H1 (cell line): ENCODE measurements at regions not wholly inside any gene's neighbourhood (a gene's known extent, or its start where the extent isn't known, plus 50 kb on each side); places are given as distances from the start of the nearest gene placed in this dataset.

Experiments used
- CTCF ChIA-PET: fragments of 300-600 bp; sonication (Branson Sonifier 250); formaldehyde crosslinking; loops from one replicate; lab custom pipeline; 2021; ENCODE audit not compliant: partially characterized antibody; lab: Charles Lee
- POLR2A ChIA-PET: fragments of 300-600 bp; sonication (Branson Sonifier 250); formaldehyde crosslinking; loops from one replicate; lab custom pipeline; 2021; ENCODE audit warnings: inconsistent platforms; ENCODE audit not compliant: partially characterized antibody; lab: Charles Lee
- DNase-seq, 2 experiments: peaks; one replicate each; pipeline versions ENCODE4 v3.0.0 to v3.0.0-alpha.2; 2010 to 2022; ENCODE audit warnings: low spot score in 2 of 2, low read depth in 1 of 2, mixed read lengths in 1 of 2
- FAIRE-seq: peaks from 2 replicates; lab custom pipeline; 2011; peaks lifted over from hg19 to GRCh38; lab: Jason Lieb, UNC
- H2AFZ ChIP-seq: 2 replicates; pipeline ENCODE4 v1.8.1; 2012; ENCODE audit warnings: low read length, inconsistent platforms
- H2AK5ac ChIP-seq: 2 replicates; pipeline ENCODE4 v1.6.1; 2013; ENCODE audit warnings: low read depth, low read length
- H2BK120ac ChIP-seq: replicated peaks from 2 replicates; pipeline ENCODE3; 2013; ENCODE audit warnings: low read depth, low read length, inconsistent platforms
- H2BK12ac ChIP-seq: 2 replicates; pipeline ENCODE4 v1.6.1; 2013; ENCODE audit warnings: low read depth, low read length
- H2BK15ac ChIP-seq: 2 replicates; pipeline ENCODE4 v1.6.1; 2013; ENCODE audit warnings: low read length
- H2BK20ac ChIP-seq: 2 replicates; pipeline ENCODE4 v1.6.1; 2013; ENCODE audit warnings: low read length
- H2BK5ac ChIP-seq: 2 replicates; pipeline ENCODE4 v1.6.1; 2013; ENCODE audit warnings: low read depth, low read length
- H3K14ac ChIP-seq: 2 replicates; pipeline ENCODE4 v1.6.1; 2013; ENCODE audit warnings: inconsistent platforms; ENCODE audit not compliant: insufficient read length
- H3K18ac ChIP-seq: 2 replicates; pipeline ENCODE4 v1.6.1; 2013; ENCODE audit warnings: low read length; ENCODE audit errors: extremely low read depth
- H3K23ac ChIP-seq: 2 replicates; pipeline ENCODE4 v1.6.1; 2013; ENCODE audit warnings: inconsistent platforms; ENCODE audit not compliant: insufficient read length
- H3K23me2 ChIP-seq: 2 replicates; pipeline ENCODE4 v1.6.1; 2013; ENCODE audit warnings: low read depth, low read length
- H3K27ac ChIP-seq: 2 replicates; pipeline ENCODE4 v1.6.1; 2011; ENCODE audit warnings: low read depth, low read length, inconsistent platforms
- H3K27me3 ChIP-seq, 4 experiments: replicated peaks in 1 of 4; 1 replicate in 1 of 4; 2 replicates in 3 of 4; pipeline versions ENCODE4 v1.6.1 to v1.8.1; 2011 to 2013; ENCODE audit warnings: low read length in 3 of 4, mild to moderate bottlenecking in 3 of 4, inconsistent platforms in 2 of 4, mixed read lengths in 2 of 4, moderate library complexity in 1 of 4; ENCODE audit not compliant: control insufficient read depth in 3 of 4, insufficient read depth in 3 of 4; ENCODE audit errors: extremely low read depth in 1 of 4
- H3K36me3 ChIP-seq, 4 experiments: 2 replicates each; pipeline versions ENCODE4 v1.6.1 to v1.8.1; 2011 to 2013; ENCODE audit warnings: mild to moderate bottlenecking in 4 of 4, low read length in 3 of 4, moderate library complexity in 2 of 4, control low read depth in 1 of 4, inconsistent platforms in 1 of 4; ENCODE audit not compliant: insufficient read depth in 4 of 4, control insufficient read depth in 2 of 4
- H3K4ac ChIP-seq: replicated peaks from 2 replicates; pipeline ENCODE3; 2013; ENCODE audit warnings: low read length, low read depth, mixed read lengths, inconsistent platforms; ENCODE audit not compliant: insufficient read length
- H3K4me1 ChIP-seq, 4 experiments: replicated peaks in 1 of 4; 1 replicate in 1 of 4; 2 replicates in 3 of 4; pipeline versions ENCODE4 v1.6.1 to v1.8.1; 2011 to 2013; ENCODE audit warnings: low read length in 3 of 4, inconsistent platforms in 2 of 4, mixed read lengths in 1 of 4; ENCODE audit not compliant: insufficient read depth in 4 of 4, control insufficient read depth in 3 of 4
- H3K4me2 ChIP-seq, 2 experiments: 2 replicates each; pipeline versions ENCODE4 v1.6.1 to v1.8.1; 2011 to 2013; ENCODE audit warnings: low read depth in 2 of 2, low read length in 2 of 2, control low read depth in 1 of 2, inconsistent platforms in 1 of 2, mild to moderate bottlenecking in 1 of 2; ENCODE audit not compliant: insufficient read depth in 1 of 2
- H3K4me3 ChIP-seq, 4 experiments: fragments of 200-600, 300-600 bp in 1 of 4; sonication (generic), shearing (Covaris generic), sonication (Bioruptor Twin) in 1 of 4; 2 replicates each; pipeline versions ENCODE4 v1.5.1 to v1.8.1; 2011 to 2016; ENCODE audit warnings: low read length in 4 of 4, low read depth in 3 of 4, control low read depth in 2 of 4, inconsistent platforms in 2 of 4, mild to moderate bottlenecking in 2 of 4, mixed read lengths in 1 of 4, moderate library complexity in 1 of 4; ENCODE audit not compliant: insufficient read depth in 2 of 4; ENCODE audit errors: extremely low read depth in 1 of 4
- H3K56ac ChIP-seq: replicated peaks from 2 replicates; pipeline ENCODE3; 2013; ENCODE audit warnings: low read depth, mild to moderate bottlenecking, mixed read lengths, low read length, inconsistent platforms; ENCODE audit not compliant: insufficient read length
- H3K79me1 ChIP-seq: 2 replicates; pipeline ENCODE4 v1.6.1; 2013; ENCODE audit warnings: low read depth, low read length, control low read depth
- H3K79me2 ChIP-seq, 2 experiments: 2 replicates each; pipeline versions ENCODE4 v1.6.1 to v1.8.1; 2012 to 2013; ENCODE audit warnings: low read length in 2 of 2, mild to moderate bottlenecking in 2 of 2, inconsistent platforms in 1 of 2; ENCODE audit not compliant: insufficient read depth in 2 of 2, control insufficient read depth in 1 of 2
- H3K9ac ChIP-seq, 4 experiments: replicated peaks in 1 of 4; 1 replicate in 1 of 4; 2 replicates in 3 of 4; pipeline versions ENCODE4 v1.6.1 to v1.8.1; 2011 to 2013; ENCODE audit warnings: low read depth in 3 of 4, low read length in 3 of 4, control low read depth in 2 of 4, mild to moderate bottlenecking in 2 of 4, moderate library complexity in 2 of 4, inconsistent platforms in 1 of 4; ENCODE audit errors: extremely low read depth in 1 of 4
- H3K9me3 ChIP-seq, 2 experiments: 2 replicates each; pipeline versions ENCODE4 v1.6.1 to v1.8.1; 2012 to 2013; ENCODE audit warnings: mild to moderate bottlenecking in 2 of 2, moderate library complexity in 2 of 2, control low read depth in 1 of 2, inconsistent platforms in 1 of 2, low read depth in 1 of 2, low read length in 1 of 2, mixed read lengths in 1 of 2; ENCODE audit not compliant: insufficient read depth in 2 of 2
- H4K20me1 ChIP-seq, 2 experiments: replicated peaks in 1 of 2; 2 replicates each; pipeline versions ENCODE3 to v1.8.1; 2011 to 2013; ENCODE audit warnings: inconsistent platforms in 2 of 2, low read length in 2 of 2, mild to moderate bottlenecking in 1 of 2; ENCODE audit not compliant: insufficient read depth in 2 of 2, control insufficient read depth in 1 of 2
- H4K5ac ChIP-seq: 2 replicates; pipeline ENCODE4 v1.6.1; 2013; ENCODE audit warnings: low read length, low read depth, mixed read lengths, inconsistent platforms; ENCODE audit not compliant: insufficient read length
- H4K8ac ChIP-seq: 2 replicates; pipeline ENCODE4 v1.8.0; 2013; ENCODE audit warnings: mild to moderate bottlenecking, moderate library complexity, low read length, inconsistent platforms; ENCODE audit not compliant: insufficient read depth; ENCODE audit errors: extremely low read depth
- H4K91ac ChIP-seq: replicated peaks from 2 replicates; pipeline ENCODE3; 2013; ENCODE audit warnings: low read length, mixed read lengths, inconsistent platforms; ENCODE audit not compliant: insufficient read length
- GABPA ChIP-seq: IDR thresholded peaks from 2 replicates; pipeline ENCODE4 v1.6.1; 2011; ENCODE audit warnings: mild to moderate bottlenecking, low read length, moderate library complexity, borderline replicate concordance; ENCODE audit not compliant: insufficient read depth
- JUN ChIP-seq: IDR thresholded peaks from 2 replicates; pipeline ENCODE4 v1.6.1; 2011; ENCODE audit warnings: low read depth, mild to moderate bottlenecking, improper control_type of control experiment, low read length
- NANOG ChIP-seq: IDR thresholded peaks from 2 replicates; pipeline ENCODE4 v1.6.1; 2011; ENCODE audit warnings: low read length, low read depth, mild to moderate bottlenecking, inconsistent platforms; ENCODE audit not compliant: insufficient read depth, poor library complexity, severe bottlenecking
- PHF8 ChIP-seq: fragments of 200-600 bp; sonication (generic); conservative IDR thresholded peaks from 2 replicates; pipeline ENCODE4 v1.7.1; 2012; ENCODE audit warnings: low read depth, mild to moderate bottlenecking, inconsistent platforms, low read length, moderate library complexity
- POLR2A ChIP-seq, 2 experiments: IDR thresholded peaks; 1 replicate in 1 of 2; 2 replicates in 1 of 2; pipeline ENCODE4 v1.6.1; 2011; ENCODE audit warnings: low read depth in 2 of 2, low read length in 2 of 2, mild to moderate bottlenecking in 2 of 2; ENCODE audit errors: control extremely low read depth in 1 of 2
- RXRA ChIP-seq: IDR thresholded peaks from 2 replicates; pipeline ENCODE4 v1.6.1; 2011; ENCODE audit warnings: low read depth, mild to moderate bottlenecking, low read length, moderate library complexity; ENCODE audit not compliant: insufficient read depth
- SP2 ChIP-seq: IDR thresholded peaks from 2 replicates; pipeline ENCODE4 v1.6.1; 2012; ENCODE audit warnings: mild to moderate bottlenecking, low read length, inconsistent platforms
- SRF ChIP-seq: IDR thresholded peaks from 2 replicates; pipeline ENCODE4 v1.6.1; 2011; ENCODE audit warnings: mild to moderate bottlenecking, low read depth, low read length, moderate library complexity
- SUZ12 ChIP-seq: fragments of 200-600 bp; sonication (generic); IDR thresholded peaks from 2 replicates; pipeline ENCODE4 v1.6.1; 2012; ENCODE audit warnings: mild to moderate bottlenecking, inconsistent platforms, low read length, moderate library complexity, mixed read lengths
- TBP ChIP-seq: IDR thresholded peaks from 2 replicates; pipeline ENCODE4 v1.6.1; 2011; ENCODE audit warnings: low read depth, low read length, improper control_type of control experiment
- YY1 ChIP-seq: IDR thresholded peaks from 2 replicates; pipeline ENCODE4 v1.6.1; 2011; ENCODE audit warnings: low read depth, mild to moderate bottlenecking, low read length
- WGBS, 2 experiments: shearing (Covaris generic) in 1 of 2; methylation state at CpG; one replicate each; pipeline versions ENCODE4 v1.1.6 to v1.1.7; 2013 to 2015; ENCODE audit warnings: low lambda C conversion rate in 2 of 2, mixed read lengths in 2 of 2, inconsistent platforms in 1 of 2, low coverage in 1 of 2, missing lambda C conversion rate in 1 of 2; ENCODE audit not compliant: insufficient replicate concordance in 2 of 2, insufficient coverage in 1 of 2, insufficient read length in 1 of 2; ENCODE audit errors: extremely low coverage in 1 of 2, missing lambda C conversion rate in 1 of 2; 5-methylcytosine and 5-hydroxymethylcytosine counted together

- H3K4me1 ChIP-seq, result no peaks in the 10 kb centered on the region
- DNase-seq, result no peak
- no peaks in the 10 kb centered on the region for H3K79me1 ChIP-seq
- ChIA-PET CTCF (interaction anchor here (0.6 kb wide), 1 partner anchor 13 kb away, joined by 3 read pairs; no protein-coding TSS in a partner anchor), POLR2A (no interaction called here)
- H4K5ac ChIP-seq, result no peak overlapping the region
- no peaks in the 10 kb centered on the region for H3K27me3 ChIP-seq
- no peaks in the 10 kb centered on the region for H3K79me2 ChIP-seq
- H3K23me2 ChIP-seq, result no peaks in the 10 kb centered on the region
- H3K56ac ChIP-seq, result no peak overlapping the region
- H4K91ac ChIP-seq, result no peak overlapping the region
- H2AFZ ChIP-seq, result no peak overlapping the region
- H4K20me1 ChIP-seq, result no peaks in the 10 kb centered on the region
- H2AK5ac ChIP-seq, result no peak overlapping the region
- H2BK5ac ChIP-seq, result no peak overlapping the region
- H2BK20ac ChIP-seq, result no peak overlapping the region
- no peak overlapping the region for H2BK120ac ChIP-seq
- H2BK12ac ChIP-seq, result no peak overlapping the region
- no peak overlapping the region for H3K4ac ChIP-seq
- WGBS, 2 experiments, result 75% methylated on average over 4 of the region's 4 CpGs; no CpG with 5 or more reads in 1 of the 2 experiments
- no peaks in the 10 kb centered on the region for H3K36me3 ChIP-seq
- no peak overlapping the region for H2BK15ac ChIP-seq
- no peak overlapping the region for H3K18ac ChIP-seq
- no peak overlapping the region for H3K9ac ChIP-seq
- TF ChIP-seq PHF8 (no peak), POLR2A (IDR thresholded peaks at IDR 0.05; ENCODE audit: control extremely low read depth in 1 of 2, low read depth in 2 of 2, low read length in 2 of 2) (no peak), SRF (no peak), SP2 (no peak), SUZ12 (no peak), TBP (no peak), YY1 (no peak), JUN (no peak), NANOG (no peak), GABPA (no peak), RXRA (no peak)
- no peak overlapping the region for H3K27ac ChIP-seq
- H3K9me3 ChIP-seq, result no peaks in the 10 kb centered on the region; a peak in 1 of 4 replicates
- H3K4me2 ChIP-seq, result no peak overlapping the region
- H3K14ac ChIP-seq, result no peak overlapping the region
- H3K4me3 ChIP-seq, result no peak overlapping the region
- H4K8ac ChIP-seq, result no peak overlapping the region
- no peak for FAIRE-seq
- no peak overlapping the region for H3K23ac ChIP-seq
Observed at GRCh38 chr14:66131111-66131510, 355.1 kb upstream of the CCDC196 start.
